HG02610 (cell line): ENCODE measurements at regions not wholly inside any gene's neighbourhood (a gene's known extent, or its start where the extent isn't known, plus 50 kb on each side); places are given as distances from the start of the nearest gene placed in this dataset.
A peak's percentile ranks its signal among the peaks of the same experiment; 100 is the strongest.

Experiments used
- ATAC-seq: cut with Tn5 transposase; IDR thresholded peaks from one replicate; pipeline ENCODE4 v1.9.1; 2021; ENCODE audit warnings: mild to moderate bottlenecking, moderate library complexity; ENCODE audit not compliant: unreplicated experiment

- no peak for ATAC-seq
Observed at GRCh38 chr18:62629031-62629430, 86.3 kb upstream of the PHLPP1 start.

GRCh38 chr18:62631173-62631572 lies 84.2 kb upstream of the PHLPP1 start:
- ATAC-seq, result no peak

DNA sequence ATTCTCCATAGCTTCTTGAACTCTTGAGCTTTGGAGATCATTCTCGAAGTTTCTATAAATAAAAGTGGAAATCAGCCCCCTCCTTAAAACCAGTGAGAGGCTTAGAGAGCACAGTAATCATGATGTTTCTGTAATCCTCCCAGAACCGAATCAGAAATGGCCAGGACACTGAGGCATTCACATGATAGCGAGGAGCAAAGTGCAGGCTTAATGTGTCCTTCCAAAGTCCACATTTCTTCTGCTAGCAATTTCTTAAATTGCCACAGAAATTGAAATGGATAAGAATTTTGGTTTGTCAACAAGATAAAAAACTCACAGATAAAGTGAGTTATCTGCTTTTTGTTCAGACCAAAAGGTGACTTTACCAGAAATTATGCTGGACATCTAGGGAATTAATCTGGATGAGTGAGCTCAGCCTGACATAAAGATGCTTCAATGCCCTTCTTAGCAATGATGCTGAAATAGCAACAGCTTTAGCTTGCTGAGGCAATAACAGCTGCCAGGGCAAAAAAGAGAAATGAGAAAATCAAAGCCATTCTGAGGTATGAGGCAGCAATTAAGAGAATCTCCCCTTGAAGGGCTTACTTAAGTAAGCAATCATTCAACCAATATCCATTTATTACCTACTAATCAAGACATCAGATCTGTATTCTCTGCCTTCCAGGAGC lies 82.4 kb upstream of the PHLPP1 start:
- ATAC-seq, result no peak

DNA sequence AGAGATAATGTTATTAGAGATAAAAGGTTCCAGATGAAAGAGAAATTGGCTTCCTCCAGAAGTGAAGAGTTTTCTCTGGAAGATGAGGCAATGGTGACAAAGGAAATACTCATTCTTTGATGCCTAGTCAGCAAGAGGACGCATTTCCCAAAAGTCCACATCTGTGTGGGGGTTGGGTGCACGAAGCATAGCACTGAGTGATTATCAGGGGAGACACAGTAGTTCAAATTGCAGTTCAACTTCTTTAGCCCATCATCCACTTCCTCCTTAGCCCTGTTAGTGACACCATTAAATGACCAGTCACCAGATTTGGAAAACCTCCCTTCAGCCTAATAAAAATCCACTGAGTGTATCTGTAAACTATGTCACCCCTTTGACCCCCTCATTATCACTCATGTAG lies 80.9 kb upstream of the PHLPP1 start:
- no peak for ATAC-seq

- no peak for ATAC-seq
Observed at GRCh38 chr18:62634979-62635630, 80.2 kb upstream of the PHLPP1 start.

GRCh38 chr18:62637403-62637802 lies 77.9 kb upstream of the PHLPP1 start:
- no peak for ATAC-seq

- ATAC-seq, result peak; percentile 63
Observed at GRCh38 chr18:62637807-62638687, 77.3 kb upstream of the PHLPP1 start.

DNA sequence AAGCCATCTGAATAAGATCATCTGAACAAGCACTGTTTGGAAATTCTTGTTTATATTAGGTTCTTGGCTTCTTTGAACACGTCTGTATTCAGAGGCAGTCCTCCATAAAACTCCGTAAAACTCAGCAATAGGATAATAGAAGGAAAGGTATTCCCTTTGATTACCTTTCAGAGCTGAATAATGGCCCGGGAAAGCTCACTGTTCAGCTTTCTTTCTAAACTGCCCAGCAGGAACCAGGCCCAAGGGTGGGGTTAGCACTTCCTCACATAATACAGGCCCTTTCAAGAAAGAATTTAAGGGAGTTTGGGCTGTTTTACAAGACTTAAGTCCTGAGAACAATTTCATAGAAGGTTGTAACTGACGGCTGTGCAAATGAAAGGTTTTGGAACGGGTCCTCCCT lies 72.2 kb upstream of the PHLPP1 start:
- ATAC-seq, result no peak

DNA sequence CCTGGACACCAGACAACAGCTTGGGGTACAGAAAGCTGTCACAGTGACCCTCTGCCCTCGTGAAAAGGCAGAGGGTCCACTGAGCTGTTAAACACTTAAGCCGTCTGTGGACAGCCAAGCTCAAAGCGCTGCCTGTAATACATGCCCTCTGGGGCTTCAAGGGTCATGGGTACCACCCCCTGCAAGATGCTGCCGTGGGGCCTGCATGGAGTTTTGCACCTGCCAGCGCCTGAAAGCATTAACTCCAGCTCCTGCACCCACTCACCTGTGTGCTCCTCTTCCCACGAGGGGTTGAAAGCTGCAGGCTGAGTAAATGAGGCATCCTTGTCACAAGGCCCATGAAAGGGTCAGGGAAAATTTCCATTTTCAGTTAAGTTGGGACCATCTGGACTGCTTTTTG lies 70.6 kb upstream of the PHLPP1 start:
- no peak for ATAC-seq

DNA sequence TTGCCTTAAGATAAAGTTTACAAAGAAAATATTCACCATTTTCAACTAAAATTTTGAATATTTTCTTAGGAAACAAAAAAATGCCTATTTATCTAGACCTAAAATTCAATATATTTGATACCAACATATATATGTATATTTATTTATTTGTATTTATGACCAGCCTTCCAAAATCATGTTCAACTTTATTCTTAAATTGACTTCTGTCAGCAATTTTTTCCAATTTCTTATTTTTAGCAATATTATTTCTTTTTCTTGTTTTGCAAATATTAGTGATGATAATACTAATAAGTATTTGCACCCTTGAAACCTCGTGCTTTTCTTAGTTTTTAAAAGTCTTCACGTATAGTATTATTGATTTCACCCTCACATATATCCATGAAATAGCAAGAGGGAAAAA lies 68.2 kb upstream of the PHLPP1 start:
- no peak for ATAC-seq

DNA sequence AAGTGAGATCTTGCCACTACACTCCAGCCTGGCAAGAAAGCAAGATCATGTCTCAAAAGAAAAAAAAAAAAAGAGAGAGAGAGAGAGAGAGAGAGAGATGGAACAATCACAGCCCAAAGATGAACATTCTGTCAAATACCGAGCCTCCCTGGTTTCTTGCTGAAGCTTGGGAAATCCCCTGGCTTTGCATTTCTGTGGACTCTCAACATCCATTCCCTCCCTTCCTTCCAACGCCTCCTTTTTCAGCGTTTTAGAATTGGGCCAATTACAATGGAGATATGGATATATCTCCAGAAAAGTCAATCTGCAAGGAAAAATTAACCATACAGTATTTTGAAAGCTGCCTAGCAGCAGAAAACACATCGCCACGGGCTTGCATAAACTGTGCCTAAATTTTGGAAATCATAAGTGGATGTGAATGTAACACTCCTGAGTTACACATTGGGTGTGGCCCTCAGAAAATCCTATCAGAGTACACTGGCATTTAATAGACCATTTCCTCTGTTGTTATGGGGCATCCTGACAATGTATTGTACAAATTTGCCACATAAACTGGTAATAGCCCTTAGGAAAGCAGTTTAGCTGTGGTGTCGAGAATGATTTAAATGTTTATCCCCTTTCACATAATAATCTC lies 67.2 kb upstream of the PHLPP1 start:
- ATAC-seq, result no peak

- peak; percentile 43 for ATAC-seq
Observed at GRCh38 chr18:62651276-62652056, 63.9 kb upstream of the PHLPP1 start.

DNA sequence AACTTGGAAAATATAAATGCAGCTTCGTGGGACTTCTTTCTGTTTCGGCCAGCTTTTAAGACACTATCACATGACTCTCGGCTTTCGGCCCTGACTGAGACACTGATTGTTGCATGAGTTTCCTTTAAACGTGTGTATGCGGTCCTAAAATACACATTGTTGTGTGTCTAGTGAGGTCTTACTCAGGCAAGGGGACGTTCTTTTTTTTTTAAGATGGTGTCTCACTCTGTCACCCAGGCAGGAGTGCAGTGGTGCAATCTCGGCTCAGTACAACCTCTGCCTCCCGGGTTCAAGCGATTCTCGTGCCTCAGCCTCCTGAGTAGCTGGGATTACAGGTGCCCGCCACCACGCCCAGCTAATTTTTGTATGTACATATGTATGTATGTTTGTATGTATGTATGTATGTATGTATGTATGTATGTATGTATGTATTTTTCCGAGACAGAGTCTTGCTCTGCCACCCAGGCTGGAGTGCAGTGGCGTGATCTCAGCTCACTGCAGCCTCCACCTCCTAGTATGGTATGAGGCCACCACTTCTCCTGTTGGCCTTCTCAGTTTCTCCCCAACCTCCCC lies 63.2 kb upstream of the PHLPP1 start:
- ATAC-seq, result peak; percentile 60

GRCh38 chr18:62655520-62656219 lies 59.7 kb upstream of the PHLPP1 start:
- ATAC-seq, result no peak

- no peak for ATAC-seq
Observed at GRCh38 chr18:62658028-62658427, 57.3 kb upstream of the PHLPP1 start.

- ATAC-seq, result no peak
Observed at GRCh38 chr18:62659698-62660097, 55.6 kb upstream of the PHLPP1 start.

DNA sequence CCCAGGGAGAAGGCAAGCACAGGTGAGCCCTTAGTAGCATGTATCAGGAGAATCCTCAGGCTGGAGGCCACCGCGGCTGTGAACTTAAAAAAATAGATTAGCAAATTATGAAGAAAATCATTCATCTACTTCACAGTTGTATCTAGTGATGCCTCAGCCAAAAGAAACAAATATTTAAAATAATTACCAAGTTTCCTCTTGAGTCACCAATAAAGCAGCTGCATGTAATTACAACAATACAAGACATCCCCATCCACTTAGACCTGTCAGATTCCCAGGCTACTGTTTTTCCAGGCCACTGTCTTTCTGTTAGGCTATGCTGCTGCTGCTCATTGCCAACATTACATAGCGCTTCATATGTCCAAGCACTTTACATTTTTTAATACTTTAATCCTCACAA lies 54.6 kb upstream of the PHLPP1 start:
- ATAC-seq, result no peak

GRCh38 chr18:62663731-62664336 lies 51.5 kb upstream of the PHLPP1 start:
- ATAC-seq, result peak; percentile 97

- ATAC-seq, result no peak
Observed at GRCh38 chr18:62664414-62664813, 50.9 kb upstream of the PHLPP1 start.
